Upper lobe of left lung (tissue), 6 donors: ENCODE measurements at regions not wholly inside any gene's neighbourhood (a gene's known extent, or its start where the extent isn't known, plus 50 kb on each side); places are given as distances from the start of the nearest gene placed in this dataset.

ENCODE experiments used
- ATAC-seq, 2 donors: fragments of 200-7000 bp; cut with Tn5 transposase; one replicate each; pipeline ENCODE4 v1.9.1; 2022; ENCODE audit warnings: mild to moderate bottlenecking in 2 of 2, moderate library complexity in 2 of 2; ENCODE audit not compliant: low FRiP score in 2 of 2
- DNase-seq, 2 donors: peaks; one replicate each; pipeline ENCODE4 v3.0.0-alpha.2; 2019 to 2020
- H3K27ac ChIP-seq, 4 donors: fragments of 200-600 bp; sonication (generic); one replicate each; pipeline ENCODE4 v1.5.1; 2016 to 2019
- H3K27me3 ChIP-seq, 4 donors: fragments of 200-600 bp; sonication (generic); one replicate each; pipeline ENCODE4 v1.5.1; 2017 to 2019
- H3K36me3 ChIP-seq, 4 donors: fragments of 200-600 bp; sonication (generic); one replicate each; pipeline ENCODE4 v1.5.1; 2016 to 2019
- H3K4me1 ChIP-seq, 4 donors: fragments of 200-600 bp; sonication (generic); one replicate each; pipeline ENCODE4 v1.5.1; 2018 to 2019
- H3K4me3 ChIP-seq, 4 donors: fragments of 200-600 bp; sonication (generic); one replicate each; pipeline ENCODE4 v1.5.1; 2017 to 2019; ENCODE audit warnings: mild to moderate bottlenecking in 2 of 4, moderate library complexity in 1 of 4
- H3K9me3 ChIP-seq, 4 donors: fragments of 200-600 bp; sonication (generic); one replicate each; pipeline ENCODE4 v1.5.1; 2018 to 2019
- EP300 ChIP-seq, 4 donors: sonication (generic); formaldehyde crosslinking; IDR thresholded peaks; one replicate each; pipeline ENCODE4 v1.5.1; 2017; ENCODE audit warnings: antibody characterized with exemption in 4 of 4, control low read depth in 2 of 4
- POLR2A ChIP-seq, 4 donors: fragments of 450-650 bp; IDR thresholded peaks; one replicate each; pipeline ENCODE4 v1.5.1; 2016 to 2017; ENCODE audit warnings: antibody characterized with exemption in 4 of 4, mild to moderate bottlenecking in 2 of 4
- POLR2AphosphoS5 ChIP-seq, 2 donors: sonication (generic); formaldehyde crosslinking; IDR thresholded peaks; one replicate each; pipeline ENCODE4 v1.5.1; 2017; ENCODE audit warnings: antibody characterized with exemption in 2 of 2
- WGBS, 2 donors: methylation state at CpG; one replicate each; pipeline ENCODE4 v1.1.5; 2017 to 2018; 5-methylcytosine and 5-hydroxymethylcytosine counted together
- TF ChIP-seq, protein P1 (sequence below), 6 experiments: fragments of 450-650 bp in 4 of 6; fragments of 200-600 bp in 2 of 6; sonication (generic) in 2 of 6; IDR thresholded peaks; one replicate each; pipeline ENCODE4 v1.5.1; 2016 to 2019; ENCODE audit warnings: antibody characterized with exemption in 6 of 6
- donor health status: DM: no; HTN: no; CAD: no; lungs with moderate emphysema.
- donor health status: DM: no; HTN: yes; CAD: no; lungs with severe emphysema.

- TF ChIP-seq POLR2AphosphoS5 (IDR thresholded peaks at IDR 0.05) (no peak), EP300 (IDR thresholded peaks at IDR 0.05) (no peak), POLR2A (IDR thresholded peaks at IDR 0.05) (no peak)
- TF ChIP-seq, protein P1, sequence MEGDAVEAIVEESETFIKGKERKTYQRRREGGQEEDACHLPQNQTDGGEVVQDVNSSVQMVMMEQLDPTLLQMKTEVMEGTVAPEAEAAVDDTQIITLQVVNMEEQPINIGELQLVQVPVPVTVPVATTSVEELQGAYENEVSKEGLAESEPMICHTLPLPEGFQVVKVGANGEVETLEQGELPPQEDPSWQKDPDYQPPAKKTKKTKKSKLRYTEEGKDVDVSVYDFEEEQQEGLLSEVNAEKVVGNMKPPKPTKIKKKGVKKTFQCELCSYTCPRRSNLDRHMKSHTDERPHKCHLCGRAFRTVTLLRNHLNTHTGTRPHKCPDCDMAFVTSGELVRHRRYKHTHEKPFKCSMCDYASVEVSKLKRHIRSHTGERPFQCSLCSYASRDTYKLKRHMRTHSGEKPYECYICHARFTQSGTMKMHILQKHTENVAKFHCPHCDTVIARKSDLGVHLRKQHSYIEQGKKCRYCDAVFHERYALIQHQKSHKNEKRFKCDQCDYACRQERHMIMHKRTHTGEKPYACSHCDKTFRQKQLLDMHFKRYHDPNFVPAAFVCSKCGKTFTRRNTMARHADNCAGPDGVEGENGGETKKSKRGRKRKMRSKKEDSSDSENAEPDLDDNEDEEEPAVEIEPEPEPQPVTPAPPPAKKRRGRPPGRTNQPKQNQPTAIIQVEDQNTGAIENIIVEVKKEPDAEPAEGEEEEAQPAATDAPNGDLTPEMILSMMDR (IDR thresholded peaks at IDR 0.05): no peak
- DNase-seq: no peak
Observed at GRCh38 chr6:114559419-114559818, 216.6 kb upstream of the HS3ST5 start.

GRCh38 chr6:114558153-114558552, 215.3 kb upstream of the HS3ST5 start:
- no peak for TF ChIP-seq POLR2A (IDR thresholded peaks at IDR 0.05)
- no peak for TF ChIP-seq EP300 (IDR thresholded peaks at IDR 0.05)
- TF ChIP-seq, protein P1 (IDR thresholded peaks at IDR 0.05): no peak
- no peak for TF ChIP-seq POLR2AphosphoS5 (IDR thresholded peaks at IDR 0.05)
- ATAC-seq: no peak
- H3K9me3 ChIP-seq: no peaks in the 10 kb centered on the region
- H3K4me3 ChIP-seq: no peak overlapping the region
- no peaks in the 10 kb centered on the region for H3K36me3 ChIP-seq
- H3K27me3 ChIP-seq: no peaks in the 10 kb centered on the region
- DNase-seq: no peak
- H3K27ac ChIP-seq: no peak overlapping the region
- H3K4me1 ChIP-seq: no peaks in the 10 kb centered on the region

More at GRCh38 chr6:114559419-114559818, 216.6 kb upstream of the HS3ST5 start:
- no peaks in the 10 kb centered on the region for H3K4me1 ChIP-seq
- 70 to 76% methylated on average over 1 of the region's 1 CpG for WGBS, 2 donors
- no peak overlapping the region for H3K27ac ChIP-seq
- H3K27me3 ChIP-seq: no peaks in the 10 kb centered on the region
- no peak for ATAC-seq
- H3K4me3 ChIP-seq: no peak overlapping the region
- H3K9me3 ChIP-seq: peaks cover 0 to 6% (median 3%) of the 10 kb centered on the region in 4 donors
- no peaks in the 10 kb centered on the region for H3K36me3 ChIP-seq

DNA sequence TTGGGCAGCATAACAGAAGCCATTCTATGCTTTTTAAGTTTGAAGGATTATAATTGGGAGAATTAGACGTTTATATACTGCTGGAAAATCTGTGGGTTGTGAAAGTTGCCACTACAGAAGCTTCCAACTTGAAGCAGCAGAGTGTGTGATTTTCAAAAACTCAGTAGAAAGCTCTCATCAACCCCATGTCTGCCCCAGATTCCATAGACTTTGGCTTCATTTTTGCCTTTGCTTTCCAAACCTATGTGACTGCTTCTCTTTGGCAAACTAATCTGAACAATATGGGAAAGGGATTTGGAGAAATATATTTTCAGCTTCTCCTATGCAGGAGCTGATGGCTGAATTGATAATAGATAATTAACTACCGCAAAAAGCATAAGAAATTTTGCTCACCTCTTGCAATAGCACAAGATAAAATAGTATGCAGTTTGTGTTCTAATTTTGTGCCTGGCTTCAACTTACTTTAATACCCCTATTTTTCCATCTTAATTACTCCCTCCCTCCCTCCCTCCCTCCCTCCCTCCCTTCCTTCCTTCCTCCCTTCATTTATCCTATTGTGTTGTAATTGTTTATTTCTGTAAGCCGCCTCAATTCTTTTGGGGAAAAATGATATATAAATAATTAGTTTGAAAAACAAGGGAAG, 214.1 kb upstream of the HS3ST5 start:
- Histone ChIP-seq H3K27ac (no peak overlapping the region), H3K9me3 (no peaks in the 10 kb centered on the region), H3K4me1 (no peaks in the 10 kb centered on the region), H3K36me3 (no peaks in the 10 kb centered on the region), H3K27me3 (no peaks in the 10 kb centered on the region), H3K4me3 (no peak overlapping the region)
- 56 to 65% methylated on average over 3 of the region's 3 CpGs for WGBS, 2 donors
- DNase-seq: no peak
- TF ChIP-seq EP300 (IDR thresholded peaks at IDR 0.05): no peak
- TF ChIP-seq POLR2AphosphoS5 (IDR thresholded peaks at IDR 0.05): no peak
- TF ChIP-seq, protein P1 (IDR thresholded peaks at IDR 0.05): no peak
- no peak for TF ChIP-seq POLR2A (IDR thresholded peaks at IDR 0.05)
- ATAC-seq: no peak

- no peak for ATAC-seq
- Histone ChIP-seq H3K4me3 (no peak overlapping the region), H3K36me3 (no peaks in the 10 kb centered on the region), H3K9me3 (no peaks in the 10 kb centered on the region), H3K27ac (no peak overlapping the region), H3K27me3 (no peaks in the 10 kb centered on the region), H3K4me1 (no peaks in the 10 kb centered on the region)
- no peak for TF ChIP-seq POLR2AphosphoS5 (IDR thresholded peaks at IDR 0.05)
- TF ChIP-seq POLR2A (IDR thresholded peaks at IDR 0.05): no peak
- TF ChIP-seq EP300 (IDR thresholded peaks at IDR 0.05): no peak
- TF ChIP-seq, protein P1 (IDR thresholded peaks at IDR 0.05): no peak
- WGBS, 2 donors: 84 to 87% methylated on average over 2 of the region's 2 CpGs
- no peak for DNase-seq
Observed at GRCh38 chr6:114550316-114550715, 207.5 kb upstream of the HS3ST5 start.

- ATAC-seq (no peak), DNase-seq (no peak)
- Histone ChIP-seq H3K4me3 (no peak overlapping the region), H3K27ac (no peak overlapping the region), H3K4me1 (no peaks in the 10 kb centered on the region), H3K36me3 (no peaks in the 10 kb centered on the region), H3K9me3 (no peaks in the 10 kb centered on the region), H3K27me3 (no peaks in the 10 kb centered on the region)
- TF ChIP-seq POLR2A (IDR thresholded peaks at IDR 0.05) (no peak), POLR2AphosphoS5 (IDR thresholded peaks at IDR 0.05) (no peak), EP300 (IDR thresholded peaks at IDR 0.05) (no peak)
- TF ChIP-seq, protein P1 (IDR thresholded peaks at IDR 0.05): no peak
- WGBS, 2 donors: 64 to 66% methylated on average over 2 of the region's 2 CpGs
Observed at GRCh38 chr6:114543696-114544095, 200.9 kb upstream of the HS3ST5 start.
